LNCaP clone FGC (cell line): ENCODE measurements at regions not wholly inside any gene's neighbourhood (a gene's known extent, or its start where the extent isn't known, plus 50 kb on each side); places are given as distances from the start of the nearest gene placed in this dataset.

Experiments
- DNase-seq: peaks from one replicate; pipeline ENCODE4 v3.0.0-alpha.2; 2011; ENCODE audit warnings: low read depth
- H3K4me3 ChIP-seq: 2 replicates; pipeline ENCODE4 v1.5.1; 2011; ENCODE audit warnings: mild to moderate bottlenecking, low read depth, low read length, control low read depth
- CTCF ChIP-seq: IDR thresholded peaks from 2 replicates; pipeline ENCODE4 v1.5.1; 2012; ENCODE audit warnings: mild to moderate bottlenecking; ENCODE audit not compliant: control insufficient read depth, insufficient read depth; ENCODE audit errors: extremely low read depth

- no peak for DNase-seq
- no peak overlapping the region for H3K4me3 ChIP-seq
- TF ChIP-seq CTCF = no peak
Measured at GRCh38 chr4:145283909-145284308, 103.5 kb upstream of the OTUD4 start.

- no peak for DNase-seq
- no peak for TF ChIP-seq CTCF
- no peak overlapping the region for H3K4me3 ChIP-seq
Measured at GRCh38 chr4:145281951-145282350, 101.6 kb upstream of the OTUD4 start.

- TF ChIP-seq CTCF = no peak
- DNase-seq = no peak
- no peak overlapping the region for H3K4me3 ChIP-seq
Measured at GRCh38 chr4:145281224-145281623, 100.8 kb upstream of the OTUD4 start.

GRCh38 chr4:145280541-145280940 lies 100.2 kb upstream of the OTUD4 start:
- TF ChIP-seq CTCF = no peak
- no peak overlapping the region for H3K4me3 ChIP-seq
- DNase-seq = no peak

GRCh38 chr4:145279122-145279960 lies 99.0 kb upstream of the OTUD4 start:
- no peak for DNase-seq
- H3K4me3 ChIP-seq = no peak overlapping the region
- TF ChIP-seq CTCF = no peak

- no peak for DNase-seq
- no peak for TF ChIP-seq CTCF
- H3K4me3 ChIP-seq = no peak overlapping the region
Measured at GRCh38 chr4:145278341-145279121, 98.1 kb upstream of the OTUD4 start.
